Calu3 (cell line): ENCODE measurements at regions not wholly inside any gene's neighbourhood (a gene's known extent, or its start where the extent isn't known, plus 50 kb on each side); places are given as distances from the start of the nearest gene placed in this dataset.

Source experiments
- BruUV-seq: library from RNA; stranded (reverse); fragments of 400-500 nt; replicated peaks from 2 replicates; lab custom pipeline; 2021; lab: Mats Ljungman, UMichigan
- CTCF ChIA-PET: fragments of 300-600 bp; sonication (Branson Sonifier 250); formaldehyde crosslinking; loops from one replicate; lab custom pipeline; 2022; ENCODE audit warnings: antibody characterized with exemption; lab: Charles Lee
- DNase-seq: peaks from one replicate; pipeline ENCODE4 v3.0.0; 2022
- H3K27ac Mint-ChIP-seq: one replicate; pipeline ENCODE4 v1.8.0; 2022; ENCODE audit warnings: mixed read lengths; ENCODE audit not compliant: unreplicated experiment
- H3K27me3 Mint-ChIP-seq: one replicate; pipeline ENCODE4 v1.8.0; 2022; ENCODE audit warnings: mixed read lengths; ENCODE audit not compliant: unreplicated experiment
- H3K36me3 Mint-ChIP-seq: one replicate; pipeline ENCODE4 v1.8.0; 2022; ENCODE audit warnings: mild to moderate bottlenecking, moderate library complexity, mixed read lengths; ENCODE audit not compliant: insufficient read depth, unreplicated experiment
- H3K4me1 Mint-ChIP-seq: one replicate; pipeline ENCODE4 v1.8.0; 2022; ENCODE audit warnings: mild to moderate bottlenecking, low read depth, mixed read lengths; ENCODE audit not compliant: unreplicated experiment
- H3K4me3 Mint-ChIP-seq: one replicate; pipeline ENCODE4 v1.8.0; 2022; ENCODE audit warnings: mild to moderate bottlenecking, low read depth, moderate library complexity, mixed read lengths; ENCODE audit not compliant: unreplicated experiment
- H3K9me3 Mint-ChIP-seq: one replicate; pipeline ENCODE4 v1.8.0; 2022; ENCODE audit warnings: low read depth, mixed read lengths; ENCODE audit not compliant: unreplicated experiment
- CTCF ChIP-seq: fragments of 200-600 bp; IDR thresholded peaks from one replicate; pipeline ENCODE4 v1.8.0; 2022; ENCODE audit warnings: antibody characterized with exemption; ENCODE audit not compliant: unreplicated experiment
- intact Hi-C: fragments of 100-400 bp; cut with micrococcal nuclease; formaldehyde crosslinking; loops from one replicate; pipeline ENCODE4 v1.10.0; 2022; ENCODE audit not compliant: unreplicated experiment

- Mint-ChIP-seq H3K27me3 (no peaks in the 10 kb centered on the region), H3K9me3 (no peaks in the 10 kb centered on the region), H3K27ac (no peak overlapping the region), H3K4me3 (no peak overlapping the region), H3K4me1 (no peaks in the 10 kb centered on the region), H3K36me3 (no peaks in the 10 kb centered on the region)
- DNase-seq, result no peak
- TF ChIP-seq CTCF, result no peak
- intact Hi-C loops, result no loop called here
- CTCF ChIA-PET, result no interaction called here
- no TSS peak for BruUV-seq
Observed at GRCh38 chr20:23189854-23190253, 103.7 kb upstream of the CD93 start.

- no peak for DNase-seq
- intact Hi-C loops, result no loop called here
- CTCF ChIA-PET, result interaction anchor here (0.6 kb wide), 1 partner anchor 332 kb away, joined by 3 read pairs; no protein-coding TSS in a partner anchor
- Mint-ChIP-seq H3K9me3 (no peaks in the 10 kb centered on the region), H3K4me3 (no peak overlapping the region), H3K27ac (no peak overlapping the region), H3K4me1 (no peaks in the 10 kb centered on the region), H3K27me3 (no peaks in the 10 kb centered on the region), H3K36me3 (no peaks in the 10 kb centered on the region)
- no peak for TF ChIP-seq CTCF
- BruUV-seq, result no TSS peak
Observed at GRCh38 chr20:23189341-23189740, 103.2 kb upstream of the CD93 start.

GRCh38 chr20:23188377-23189169, 102.4 kb upstream of the CD93 start:
- Mint-ChIP-seq H3K9me3 (peaks cover under 1% of the 10 kb centered on the region), H3K27ac (no peak overlapping the region), H3K36me3 (no peaks in the 10 kb centered on the region), H3K27me3 (no peaks in the 10 kb centered on the region), H3K4me3 (no peak overlapping the region), H3K4me1 (no peaks in the 10 kb centered on the region)
- CTCF ChIA-PET, result interaction anchor here (0.6 kb wide), 1 partner anchor 332 kb away, joined by 3 read pairs; no protein-coding TSS in a partner anchor
- TF ChIP-seq CTCF, result no peak
- intact Hi-C loops, result no loop called here
- BruUV-seq, result no TSS peak
- no peak for DNase-seq

- DNase-seq, result no peak
- CTCF ChIA-PET, result interaction anchor here (0.5 kb wide), 1 partner anchor 88 kb away, joined by 3 read pairs; no protein-coding TSS in a partner anchor
- H3K4me1 Mint-ChIP-seq, result no peaks in the 10 kb centered on the region
- H3K9me3 Mint-ChIP-seq, result peaks cover 2% of the 10 kb centered on the region
- no peaks in the 10 kb centered on the region for H3K36me3 Mint-ChIP-seq
- no peaks in the 10 kb centered on the region for H3K27me3 Mint-ChIP-seq
- intact Hi-C loops, result no loop called here
- no peak overlapping the region for H3K4me3 Mint-ChIP-seq
- TF ChIP-seq CTCF, result no peak
- H3K27ac Mint-ChIP-seq, result no peak overlapping the region
- no TSS peak for BruUV-seq
Observed at GRCh38 chr20:23187751-23188150, 101.6 kb upstream of the CD93 start.
